Tibial artery (tissue), 4 donors: ENCODE measurements at regions not wholly inside any gene's neighbourhood (a gene's known extent, or its start where the extent isn't known, plus 50 kb on each side); places are given as distances from the start of the nearest gene placed in this dataset.

ENCODE experiments used
- DNase-seq, 2 donors: peaks; one replicate each; pipeline ENCODE4 v3.0.0-alpha.2; 2019
- H3K27ac ChIP-seq, 2 donors: fragments of 200-600 bp; sonication (generic) in 1 of 2; 1 replicate in 1 of 2; 2 replicates in 1 of 2; pipeline ENCODE4 v1.5.1; 2018 to 2019; ENCODE audit warnings: mild to moderate bottlenecking in 1 of 2
- H3K27me3 ChIP-seq, 2 donors: fragments of 200-600 bp; sonication (generic) in 1 of 2; one replicate each; pipeline versions ENCODE4 v1.5.1 to v1.6.0; 2016 to 2019
- H3K36me3 ChIP-seq, 3 donors: fragments of 200-600 bp; sonication (generic) in 2 of 3; one replicate each; pipeline ENCODE4 v1.5.1; 2016 to 2019; ENCODE audit warnings: mild to moderate bottlenecking in 2 of 3
- H3K4me1 ChIP-seq, 4 donors: fragments of 200-600 bp; sonication (generic) in 2 of 4; 1 replicate in 3 of 4; 2 replicates in 1 of 4; pipeline ENCODE4 v1.5.1; 2016 to 2019
- H3K4me3 ChIP-seq, 2 donors: fragments of 200-600 bp; sonication (generic) in 1 of 2; 1 replicate in 1 of 2; 2 replicates in 1 of 2; pipeline ENCODE4 v1.5.1; 2018 to 2019; ENCODE audit warnings: mild to moderate bottlenecking in 2 of 2
- H3K9me3 ChIP-seq, 3 donors: fragments of 200-600 bp; sonication (generic) in 1 of 3; one replicate each; pipeline ENCODE4 v1.5.1; 2016 to 2019
- intact Hi-C: fragments of 100-400 bp; cut with DNase I; formaldehyde crosslinking; loops from one replicate; pipeline ENCODE4 v1.15.0; 2023; ENCODE audit warnings: low total_unique reads
- TF ChIP-seq, protein P1 (sequence below), 2 experiments: fragments of 200-600 bp in 1 of 2; fragments of 450-650 bp in 1 of 2; IDR thresholded peaks; one replicate each; pipeline ENCODE4 v1.5.1; 2017 to 2019; ENCODE audit warnings: antibody characterized with exemption in 2 of 2, mild to moderate bottlenecking in 1 of 2, moderate library complexity in 1 of 2

DNA sequence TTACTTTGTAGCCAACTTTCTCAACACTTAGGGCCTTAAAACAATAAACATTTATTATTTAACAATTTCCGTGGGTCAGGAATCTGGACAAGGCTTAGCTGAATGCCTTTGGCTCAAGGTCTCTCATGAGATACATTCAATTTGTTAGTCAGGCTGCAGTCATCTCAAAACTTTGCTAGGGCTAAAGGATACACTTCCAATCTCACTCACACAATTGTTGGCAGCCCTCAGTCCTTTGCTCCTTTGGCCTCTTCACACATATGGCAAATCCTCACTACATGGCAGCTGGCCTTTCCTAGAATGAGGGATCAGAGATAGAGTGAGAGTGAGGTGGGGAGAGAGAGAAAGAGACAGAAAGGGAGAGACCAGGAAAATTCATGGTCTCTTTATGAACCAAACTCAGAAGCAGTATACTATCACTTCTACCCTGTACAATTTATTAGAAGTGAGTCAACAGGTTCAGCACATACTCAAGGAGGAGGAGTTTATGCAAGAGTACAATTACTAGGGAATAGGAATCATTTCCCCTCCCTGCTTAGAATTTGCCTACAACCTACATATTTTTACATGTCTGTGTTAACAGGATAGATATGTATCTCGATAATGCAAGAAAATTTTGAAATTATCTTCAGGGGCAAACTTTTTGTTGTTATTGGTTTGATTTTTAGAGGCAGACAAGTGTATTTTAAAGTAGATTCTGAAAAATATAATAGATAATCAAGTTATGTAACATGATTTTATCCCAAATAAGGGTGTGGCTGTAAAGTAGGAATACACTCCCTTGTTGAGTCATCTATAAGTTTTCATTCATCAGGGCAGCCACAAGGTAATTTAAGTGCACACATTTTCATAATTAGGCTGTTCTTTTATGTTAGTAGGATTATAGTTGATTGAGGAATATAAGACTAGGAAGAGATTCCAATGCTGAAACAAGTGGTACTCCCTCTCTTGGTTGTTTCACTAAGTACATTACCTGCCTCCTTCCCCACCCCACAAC lies 85.9 kb upstream of the HMGCLL1 start:
- TF ChIP-seq, protein P1, sequence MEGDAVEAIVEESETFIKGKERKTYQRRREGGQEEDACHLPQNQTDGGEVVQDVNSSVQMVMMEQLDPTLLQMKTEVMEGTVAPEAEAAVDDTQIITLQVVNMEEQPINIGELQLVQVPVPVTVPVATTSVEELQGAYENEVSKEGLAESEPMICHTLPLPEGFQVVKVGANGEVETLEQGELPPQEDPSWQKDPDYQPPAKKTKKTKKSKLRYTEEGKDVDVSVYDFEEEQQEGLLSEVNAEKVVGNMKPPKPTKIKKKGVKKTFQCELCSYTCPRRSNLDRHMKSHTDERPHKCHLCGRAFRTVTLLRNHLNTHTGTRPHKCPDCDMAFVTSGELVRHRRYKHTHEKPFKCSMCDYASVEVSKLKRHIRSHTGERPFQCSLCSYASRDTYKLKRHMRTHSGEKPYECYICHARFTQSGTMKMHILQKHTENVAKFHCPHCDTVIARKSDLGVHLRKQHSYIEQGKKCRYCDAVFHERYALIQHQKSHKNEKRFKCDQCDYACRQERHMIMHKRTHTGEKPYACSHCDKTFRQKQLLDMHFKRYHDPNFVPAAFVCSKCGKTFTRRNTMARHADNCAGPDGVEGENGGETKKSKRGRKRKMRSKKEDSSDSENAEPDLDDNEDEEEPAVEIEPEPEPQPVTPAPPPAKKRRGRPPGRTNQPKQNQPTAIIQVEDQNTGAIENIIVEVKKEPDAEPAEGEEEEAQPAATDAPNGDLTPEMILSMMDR (IDR thresholded peaks at IDR 0.05): no peak
- Histone ChIP-seq H3K27ac (no peak overlapping the region), H3K27me3 (no peaks in the 10 kb centered on the region), H3K4me3 (no peak overlapping the region), H3K9me3 (no peaks in the 10 kb centered on the region), H3K36me3 (no peaks in the 10 kb centered on the region), H3K4me1 (no peaks in the 10 kb centered on the region)
- intact Hi-C loops: no loop called here
- no peak for DNase-seq

- Histone ChIP-seq H3K27ac (no peak overlapping the region), H3K9me3 (no peaks in the 10 kb centered on the region), H3K4me1 (no peaks in the 10 kb centered on the region), H3K36me3 (no peaks in the 10 kb centered on the region), H3K4me3 (no peak overlapping the region), H3K27me3 (no peaks in the 10 kb centered on the region)
- DNase-seq: no peak
- TF ChIP-seq, protein P1 (IDR thresholded peaks at IDR 0.05): no peak
- intact Hi-C loops: no loop called here
Measured at GRCh38 chr6:55663914-55664313, 84.9 kb upstream of the HMGCLL1 start.

GRCh38 chr6:55659304-55659703 lies 80.3 kb upstream of the HMGCLL1 start:
- no peaks in the 10 kb centered on the region for H3K27me3 ChIP-seq
- intact Hi-C loops: no loop called here
- H3K27ac ChIP-seq: no peak overlapping the region
- H3K36me3 ChIP-seq: no peaks in the 10 kb centered on the region
- no peak for DNase-seq
- TF ChIP-seq, protein P1 (IDR thresholded peaks at IDR 0.05): no peak
- H3K4me1 ChIP-seq: no peaks in the 10 kb centered on the region
- H3K9me3 ChIP-seq: no peaks in the 10 kb centered on the region
- H3K4me3 ChIP-seq: no peak overlapping the region

DNA sequence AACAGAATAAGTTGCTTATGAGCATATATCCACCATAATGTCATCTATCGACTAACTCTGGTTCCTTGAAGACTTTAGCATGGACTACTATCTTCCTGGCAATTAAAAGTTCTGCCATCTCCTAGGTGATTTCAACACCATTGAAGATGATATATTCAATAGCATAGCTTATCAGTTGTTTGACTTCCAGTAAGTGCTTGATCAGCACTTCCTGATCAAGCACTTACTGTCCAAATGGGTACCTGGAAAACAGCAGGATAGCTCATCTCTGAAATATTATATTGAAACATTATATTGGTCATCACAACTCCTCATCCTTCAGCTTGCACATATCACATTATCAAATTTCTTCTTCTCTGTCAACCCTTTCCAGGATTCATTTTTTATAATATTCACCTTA lies 75.5 kb upstream of the HMGCLL1 start:
- TF ChIP-seq, protein P1 (IDR thresholded peaks at IDR 0.05): no peak
- intact Hi-C loops: no loop called here
- H3K36me3 ChIP-seq: no peaks in the 10 kb centered on the region

DNA sequence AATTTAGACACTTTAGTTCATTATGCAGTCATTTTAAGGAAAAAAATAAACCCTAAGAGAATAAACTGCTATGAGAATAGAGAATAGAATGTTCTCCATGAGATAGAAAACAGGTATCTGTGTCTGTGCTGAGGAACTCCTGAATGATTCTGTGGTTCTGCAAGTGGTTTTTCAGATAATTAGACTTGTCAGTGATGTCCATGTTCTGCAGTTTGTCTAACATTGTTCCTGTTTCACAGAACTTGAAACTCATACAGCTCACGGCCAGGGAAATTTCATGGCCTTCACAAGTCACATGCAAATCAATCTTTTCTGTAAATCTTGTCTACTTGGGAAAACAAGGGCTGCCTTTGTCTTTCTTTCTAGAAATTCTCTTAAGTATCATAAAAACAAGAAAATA lies 73.4 kb upstream of the HMGCLL1 start:
- Histone ChIP-seq H3K9me3 (no peaks in the 10 kb centered on the region), H3K36me3 (no peaks in the 10 kb centered on the region), H3K4me1 (no peaks in the 10 kb centered on the region), H3K27ac (no peak overlapping the region), H3K4me3 (no peak overlapping the region), H3K27me3 (no peaks in the 10 kb centered on the region)
- intact Hi-C loops: no loop called here
- TF ChIP-seq, protein P1 (IDR thresholded peaks at IDR 0.05): no peak
- no peak for DNase-seq

More for the DNA sequence above, 75.5 kb upstream of the HMGCLL1 start:
- Histone ChIP-seq H3K27ac (no peak overlapping the region), H3K4me1 (no peaks in the 10 kb centered on the region), H3K9me3 (no peaks in the 10 kb centered on the region), H3K4me3 (no peak overlapping the region), H3K27me3 (no peaks in the 10 kb centered on the region)
- DNase-seq: no peak
